Astrocyte (in vitro differentiated cells and primary cell): ENCODE measurements at regions not wholly inside any gene's neighbourhood (a gene's known extent, or its start where the extent isn't known, plus 50 kb on each side); places are given as distances from the start of the nearest gene placed in this dataset.

Source experiments
- DNase-seq: peaks from one replicate; pipeline ENCODE4 v3.0.0-alpha.2; 2010; ENCODE audit warnings: low read depth
- FAIRE-seq: peaks from 2 replicates; lab custom pipeline; 2011; peaks lifted over from hg19 to GRCh38; lab: Jason Lieb, UNC
- H2AFZ ChIP-seq: 2 replicates; pipeline ENCODE4 v1.6.0; 2012; ENCODE audit warnings: low read depth, low read length, inconsistent platforms
- H3K27ac ChIP-seq: 2 replicates; pipeline ENCODE4 v1.5.1; 2011; ENCODE audit warnings: low read depth, low read length, inconsistent platforms
- H3K27me3 ChIP-seq: 2 replicates; pipeline ENCODE4 v1.6.0; 2011; ENCODE audit warnings: low read length, inconsistent platforms; ENCODE audit not compliant: insufficient read depth
- H3K36me3 ChIP-seq: 2 replicates; pipeline ENCODE4 v1.5.1; 2011; ENCODE audit warnings: low read length, inconsistent platforms; ENCODE audit not compliant: insufficient read depth
- H3K4me1 ChIP-seq: 2 replicates; pipeline ENCODE4 v1.5.1; 2011; ENCODE audit warnings: low read length, inconsistent platforms; ENCODE audit not compliant: insufficient read depth
- H3K4me2 ChIP-seq: 2 replicates; pipeline ENCODE4 v1.6.0; 2012; ENCODE audit warnings: low read length, inconsistent platforms
- H3K4me3 ChIP-seq: 2 replicates; pipeline ENCODE4 v1.5.1; 2011; ENCODE audit warnings: low read depth, mild to moderate bottlenecking, low read length, inconsistent platforms; ENCODE audit not compliant: insufficient read depth
- H3K79me2 ChIP-seq: 2 replicates; pipeline ENCODE4 v1.6.0; 2012; ENCODE audit warnings: mild to moderate bottlenecking, low read length, inconsistent platforms; ENCODE audit not compliant: insufficient read depth
- H3K9ac ChIP-seq: 2 replicates; pipeline ENCODE4 v1.6.0; 2012; ENCODE audit warnings: mild to moderate bottlenecking, low read length, inconsistent platforms
- H3K9me3 ChIP-seq: 2 replicates; pipeline ENCODE4 v1.5.1; 2012; ENCODE audit warnings: low read depth, mild to moderate bottlenecking, low read length, inconsistent platforms; ENCODE audit not compliant: insufficient read depth
- H4K20me1 ChIP-seq: 2 replicates; pipeline ENCODE4 v1.6.0; 2012; ENCODE audit warnings: low read length, inconsistent platforms; ENCODE audit not compliant: insufficient read depth
- H3K27ac Mint-ChIP-seq: one replicate; pipeline ENCODE4 v1.8.0; 2021; ENCODE audit warnings: mild to moderate bottlenecking, mixed read lengths; ENCODE audit not compliant: unreplicated experiment
- H3K27me3 Mint-ChIP-seq: one replicate; pipeline ENCODE4 v1.8.0; 2021; ENCODE audit warnings: low read depth, mixed read lengths; ENCODE audit not compliant: unreplicated experiment
- H3K36me3 Mint-ChIP-seq: one replicate; pipeline ENCODE4 v1.8.0; 2021; ENCODE audit warnings: low read depth, mixed read lengths; ENCODE audit not compliant: unreplicated experiment
- H3K4me1 Mint-ChIP-seq: one replicate; pipeline ENCODE4 v1.8.0; 2021; ENCODE audit warnings: low read depth, mixed read lengths; ENCODE audit not compliant: unreplicated experiment
- H3K4me3 Mint-ChIP-seq: one replicate; pipeline ENCODE4 v1.8.0; 2021; ENCODE audit warnings: mild to moderate bottlenecking, moderate library complexity, mixed read lengths; ENCODE audit not compliant: unreplicated experiment
- H3K9me3 Mint-ChIP-seq: one replicate; pipeline ENCODE4 v1.8.0; 2021; ENCODE audit warnings: mild to moderate bottlenecking, mixed read lengths; ENCODE audit not compliant: unreplicated experiment
- CTCF ChIP-seq: IDR thresholded peaks from 2 replicates; pipeline ENCODE4 v1.5.1; 2011; ENCODE audit warnings: low read depth, mild to moderate bottlenecking, inconsistent platforms, low read length, moderate library complexity; ENCODE audit not compliant: insufficient read depth
- EZH2 ChIP-seq: IDR thresholded peaks from 2 replicates; pipeline ENCODE4 v1.6.1; 2012; ENCODE audit warnings: mild to moderate bottlenecking, low read length, inconsistent platforms; ENCODE audit not compliant: insufficient read depth

DNA sequence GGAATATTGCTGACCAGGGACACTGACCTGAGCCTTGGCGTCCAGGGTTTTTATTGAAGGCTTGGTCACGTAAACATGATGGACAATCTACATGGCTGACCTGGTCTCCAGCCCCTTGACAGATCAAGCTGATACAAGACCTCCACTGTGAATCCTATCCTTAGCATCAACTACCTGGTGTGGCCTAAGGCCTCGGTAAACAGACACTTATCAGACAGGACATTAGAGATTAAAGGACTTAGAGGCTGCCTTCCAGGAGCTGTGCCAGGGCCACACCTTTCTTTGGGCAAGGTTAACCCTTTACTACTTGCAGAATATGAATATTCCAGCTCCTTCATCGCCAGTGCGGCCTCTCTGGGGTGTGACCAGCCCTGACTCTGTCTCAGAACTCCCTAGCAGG, 104.9 kb upstream of the FOXA2 start:
- H3K27me3 Mint-ChIP-seq, result peaks cover 14% of the 10 kb centered on the region
- H3K27me3 ChIP-seq, result no peaks in the 10 kb centered on the region
- no peaks in the 10 kb centered on the region for H3K4me1 ChIP-seq
- peaks cover 6% of the 10 kb centered on the region for H3K9me3 Mint-ChIP-seq
- DNase-seq (no peak), FAIRE-seq (no peak)
- no peaks in the 10 kb centered on the region for H3K36me3 Mint-ChIP-seq
- H3K9ac ChIP-seq, result no peak overlapping the region
- no peaks in the 10 kb centered on the region for H4K20me1 ChIP-seq
- no peaks in the 10 kb centered on the region for H3K36me3 ChIP-seq
- no peak overlapping the region for H3K4me2 ChIP-seq
- H3K4me3 Mint-ChIP-seq, result no peak overlapping the region
- no peak overlapping the region for H3K27ac Mint-ChIP-seq
- no peaks in the 10 kb centered on the region for H3K9me3 ChIP-seq
- peaks cover 7% of the 10 kb centered on the region for H3K4me1 Mint-ChIP-seq
- no peak overlapping the region for H3K4me3 ChIP-seq
- H2AFZ ChIP-seq, result no peak overlapping the region
- H3K27ac ChIP-seq, result no peak overlapping the region
- TF ChIP-seq CTCF (no peak), EZH2 (no peak)
- H3K79me2 ChIP-seq, result no peaks in the 10 kb centered on the region

GRCh38 chr20:22690000-22690399, 105.6 kb upstream of the FOXA2 start:
- H3K27me3 Mint-ChIP-seq, result peaks cover 14% of the 10 kb centered on the region
- Histone ChIP-seq H3K27ac (no peak overlapping the region), H3K9me3 (no peaks in the 10 kb centered on the region), H3K27me3 (no peaks in the 10 kb centered on the region), H4K20me1 (no peaks in the 10 kb centered on the region), H3K36me3 (no peaks in the 10 kb centered on the region), H2AFZ (no peak overlapping the region), H3K4me3 (no peak overlapping the region), H3K4me1 (no peaks in the 10 kb centered on the region), H3K79me2 (no peaks in the 10 kb centered on the region), H3K4me2 (no peak overlapping the region), H3K9ac (no peak overlapping the region)
- DNase-seq (no peak), FAIRE-seq (no peak)
- peaks cover 6% of the 10 kb centered on the region for H3K9me3 Mint-ChIP-seq
- TF ChIP-seq CTCF, result no peak
- TF ChIP-seq EZH2, result no peak
- H3K4me3 Mint-ChIP-seq, result no peak overlapping the region
- H3K36me3 Mint-ChIP-seq, result no peaks in the 10 kb centered on the region
- H3K4me1 Mint-ChIP-seq, result peaks cover 5% of the 10 kb centered on the region
- no peak overlapping the region for H3K27ac Mint-ChIP-seq

DNA sequence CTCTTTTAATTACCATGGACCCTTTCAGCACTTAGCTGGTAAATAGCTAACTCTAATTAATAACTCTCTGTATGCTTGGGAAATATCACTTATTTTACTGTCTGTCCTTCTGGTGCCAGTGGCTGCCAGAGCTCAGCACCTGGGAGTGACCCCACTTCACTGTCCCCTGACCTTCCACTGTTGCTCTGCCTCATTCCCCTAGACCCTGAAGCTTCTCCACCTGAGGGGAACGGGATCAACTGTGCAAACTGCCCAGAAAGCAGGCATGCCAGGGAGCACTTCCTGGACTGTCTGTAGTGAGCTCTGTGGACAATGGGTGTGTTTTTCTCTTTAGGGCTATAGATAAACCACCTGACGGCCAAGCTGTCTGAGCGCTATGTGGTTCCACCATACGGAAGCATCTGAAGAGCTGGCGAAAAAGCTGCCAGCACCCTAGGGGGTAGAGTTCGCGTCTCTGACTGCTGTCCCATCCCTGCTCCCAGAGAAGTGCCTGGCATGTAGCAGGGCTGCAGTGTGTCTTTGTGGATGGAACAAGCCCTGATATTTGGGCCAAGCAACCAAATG, 106.3 kb upstream of the FOXA2 start:
- peaks cover 14% of the 10 kb centered on the region for H3K27me3 Mint-ChIP-seq

More for the DNA sequence above, 106.3 kb upstream of the FOXA2 start:
- Mint-ChIP-seq H3K27ac (no peak overlapping the region), H3K36me3 (no peaks in the 10 kb centered on the region), H3K4me3 (no peak overlapping the region), H3K4me1 (peaks cover 5% of the 10 kb centered on the region), H3K9me3 (peaks cover 6% of the 10 kb centered on the region)
- Histone ChIP-seq H3K9me3 (no peaks in the 10 kb centered on the region), H3K27me3 (no peaks in the 10 kb centered on the region), H3K4me3 (no peak overlapping the region), H3K9ac (no peak overlapping the region), H3K79me2 (no peaks in the 10 kb centered on the region), H3K36me3 (no peaks in the 10 kb centered on the region), H3K4me2 (no peak overlapping the region), H2AFZ (no peak overlapping the region), H3K4me1 (no peaks in the 10 kb centered on the region), H4K20me1 (no peaks in the 10 kb centered on the region), H3K27ac (no peak overlapping the region)
- no peak for FAIRE-seq
- no peak for TF ChIP-seq CTCF
- no peak for TF ChIP-seq EZH2
- DNase-seq, result no peak
